Fibroblast of skin of left quadriceps (primary cell): ENCODE measurements at regions not wholly inside any gene's neighbourhood (a gene's known extent, or its start where the extent isn't known, plus 50 kb on each side); places are given as distances from the start of the nearest gene placed in this dataset.

Experiments used
- DNase-seq, 2 experiments: peaks; one replicate each; pipeline ENCODE4 v3.0.0-alpha.2; 2013; ENCODE audit warnings: low read depth in 2 of 2

DNA sequence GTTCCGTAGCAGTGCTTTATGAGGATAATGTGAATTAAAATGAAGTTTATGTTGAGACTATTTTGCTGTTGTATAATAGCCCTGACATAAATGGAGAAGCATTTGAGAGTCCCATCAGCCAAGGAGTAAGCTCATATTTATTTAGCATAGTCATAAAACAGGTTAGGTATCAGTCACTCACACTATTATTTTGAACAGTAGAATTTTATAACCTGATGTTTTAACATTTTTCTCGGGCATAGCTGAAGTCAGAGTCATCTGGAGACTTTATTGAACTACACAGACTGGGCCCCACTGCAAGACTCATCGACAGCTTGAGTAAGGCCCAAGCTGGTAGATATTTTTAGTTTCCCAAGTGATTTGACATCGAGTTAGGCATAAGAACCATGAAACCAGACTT, 620.3 kb upstream of the WWC1 start:
- DNase-seq, result peak; percentile 35 to 39

DNA sequence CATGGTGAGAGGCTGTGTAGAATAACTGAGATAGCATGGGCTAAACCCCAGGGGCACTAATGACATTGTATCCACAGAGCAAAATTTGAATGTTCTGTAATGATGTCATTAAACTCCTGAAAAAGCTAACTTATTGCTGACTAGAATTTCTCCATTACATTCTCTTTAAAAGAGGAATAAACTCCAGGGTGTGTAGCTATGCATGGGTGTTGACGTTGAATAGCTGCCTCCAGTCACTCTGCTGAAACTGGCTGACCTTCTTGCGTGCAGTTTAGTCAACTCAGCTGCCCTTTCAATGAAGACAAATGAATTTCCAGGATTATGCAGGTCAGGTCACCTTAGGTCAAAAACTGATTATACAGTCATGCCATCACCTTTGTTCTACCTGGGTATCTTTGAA, 617.5 kb upstream of the WWC1 start:
- DNase-seq, result no peak

DNA sequence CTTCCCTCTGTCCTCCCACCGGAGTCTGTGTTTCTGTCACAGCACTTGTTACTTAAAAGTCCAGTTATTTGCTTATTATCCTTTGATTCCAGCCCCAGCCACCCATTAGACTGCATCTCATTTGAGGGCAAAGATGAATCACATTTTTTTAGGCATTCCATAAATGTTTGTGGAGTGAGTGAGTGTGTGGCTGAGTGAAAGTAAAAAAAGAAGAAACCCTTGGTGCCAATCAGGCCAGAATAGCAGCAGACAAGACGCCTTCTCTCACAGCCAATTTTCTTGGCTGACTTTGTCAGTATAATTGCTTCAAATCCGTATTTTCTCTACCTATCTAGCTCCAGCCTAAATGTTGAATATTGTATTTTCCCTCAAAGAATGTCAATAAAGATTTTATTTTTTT, 613.0 kb upstream of the WWC1 start:
- no peak for DNase-seq

DNA sequence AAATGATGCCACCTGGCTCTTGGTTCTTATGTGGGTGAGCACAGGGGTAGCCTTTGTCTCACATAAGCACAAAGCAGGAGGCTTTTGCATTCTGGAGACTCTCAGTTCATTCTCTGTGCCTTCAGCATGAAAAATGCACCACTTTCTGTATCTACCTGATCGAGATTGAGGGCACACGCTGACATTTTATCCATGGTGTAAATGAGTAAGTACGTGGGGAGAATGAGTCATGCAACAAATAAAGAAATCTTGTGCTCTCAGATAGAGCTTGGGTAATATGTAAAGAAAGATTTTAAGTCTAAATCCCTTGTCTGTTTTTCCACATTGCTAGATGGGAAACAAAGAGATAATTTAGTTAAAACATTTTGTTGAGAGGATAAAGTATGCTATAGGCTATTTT, 607.2 kb upstream of the WWC1 start:
- no peak for DNase-seq

DNA sequence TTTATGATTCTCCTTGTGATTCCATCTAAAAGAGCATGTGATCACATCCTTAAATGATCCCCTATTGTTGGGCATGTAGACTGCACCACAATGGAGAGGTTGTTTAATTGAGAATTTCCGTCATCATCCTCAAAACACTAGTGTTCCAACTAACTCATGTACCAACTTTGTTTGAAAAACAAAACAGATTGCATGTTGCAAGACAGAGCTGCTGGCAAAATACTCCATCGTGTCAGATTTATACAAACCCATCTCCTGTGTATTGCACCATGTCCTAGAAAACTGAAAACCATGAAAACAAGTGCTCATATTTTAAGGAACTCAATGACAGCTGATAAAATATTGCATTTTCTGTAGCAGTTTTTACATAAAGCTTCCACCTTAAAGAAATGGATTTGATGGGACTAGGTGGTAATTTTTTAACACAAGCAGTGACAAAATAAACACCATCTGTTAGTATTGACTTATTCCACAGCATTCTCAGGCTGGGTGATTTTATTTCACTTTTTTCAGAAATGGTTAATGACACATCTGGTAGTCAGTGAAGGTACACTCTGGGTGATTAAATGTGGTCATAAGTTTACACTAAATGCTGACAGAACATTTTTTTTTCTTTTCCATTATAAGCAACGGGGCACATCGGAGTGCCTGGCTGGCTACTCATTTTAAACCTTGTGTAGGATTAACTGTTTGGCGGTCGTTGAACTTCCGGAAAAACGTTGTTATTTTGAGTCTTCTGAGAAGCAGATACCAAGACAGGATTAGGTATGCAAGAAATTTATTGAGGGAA, 602.9 kb upstream of the WWC1 start:
- peak in 1 of 2 experiments; percentile 36 for DNase-seq

DNA sequence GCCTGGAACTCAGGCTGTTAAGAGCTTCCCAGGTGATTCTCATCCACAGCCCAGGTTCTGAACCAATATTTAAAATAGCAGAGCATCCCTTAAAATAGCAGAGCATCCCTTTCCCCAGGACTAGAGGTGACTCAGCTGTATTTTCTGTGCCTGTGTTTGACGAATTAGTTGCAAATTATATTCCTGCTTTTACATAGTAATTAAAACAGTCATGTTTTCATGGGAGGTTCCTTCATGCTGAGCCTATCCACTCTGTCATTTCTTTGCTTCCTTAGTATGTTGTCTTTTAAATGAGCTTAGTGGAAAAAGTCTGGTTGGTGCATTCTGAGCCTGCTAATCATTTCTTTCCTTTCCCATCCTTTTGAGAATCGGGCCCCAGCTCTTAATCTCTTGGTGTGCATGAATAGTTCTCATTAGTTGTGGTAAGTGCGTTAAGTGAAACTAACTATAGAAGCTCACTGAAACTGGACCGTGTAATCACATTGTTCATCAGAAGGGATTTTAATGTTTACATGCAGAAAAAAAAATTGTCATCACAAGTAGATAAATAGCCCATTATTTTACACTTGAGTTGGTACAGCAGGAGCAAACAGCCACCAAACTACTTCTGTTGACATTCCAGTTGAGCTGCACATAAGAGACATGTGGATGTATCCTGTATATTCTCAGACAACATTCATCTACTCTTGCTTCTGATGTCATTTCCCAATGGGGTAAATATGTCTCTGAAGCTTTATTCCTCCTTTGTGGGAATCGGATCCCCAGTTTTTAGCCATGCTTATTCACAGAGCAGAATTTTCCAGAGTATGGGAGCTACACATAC, 596.9 kb upstream of the WWC1 start:
- DNase-seq, result no peak

DNA sequence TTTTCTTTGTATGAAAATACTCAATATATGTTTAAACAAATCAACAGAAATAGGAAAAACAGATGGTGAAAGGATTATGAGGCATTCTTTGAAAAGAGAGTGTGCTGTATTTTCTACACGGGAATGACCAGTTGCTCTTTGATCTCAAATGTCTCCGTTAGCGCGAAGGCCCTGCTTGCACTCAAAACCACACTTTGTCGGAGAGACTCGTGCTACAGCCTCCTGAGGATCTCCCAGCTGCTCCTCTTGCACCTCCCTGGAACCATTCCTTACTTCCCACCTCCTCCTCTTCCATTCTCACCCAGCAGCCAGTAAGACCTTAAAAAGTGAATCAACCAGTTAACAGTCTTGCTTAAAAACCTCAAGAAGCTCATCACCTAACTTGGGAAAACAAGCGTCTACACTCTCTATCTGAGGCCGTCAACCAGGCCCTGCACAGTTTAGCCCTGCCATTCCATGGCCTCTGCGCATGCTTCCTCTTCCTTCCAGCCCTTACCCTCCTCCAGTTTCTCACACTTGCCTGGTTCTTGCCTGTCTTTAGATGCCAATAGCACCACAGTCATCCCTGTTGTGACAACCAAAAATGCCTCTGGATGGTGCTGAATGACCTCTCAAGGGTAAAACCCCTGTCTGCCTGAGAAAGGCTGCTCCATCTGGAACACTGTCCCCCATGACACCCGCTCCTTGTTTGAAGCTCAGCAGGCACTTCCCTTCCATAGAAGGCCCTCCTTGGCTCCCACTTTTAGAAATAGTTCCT, 594.7 kb upstream of the WWC1 start:
- DNase-seq, result no peak

DNA sequence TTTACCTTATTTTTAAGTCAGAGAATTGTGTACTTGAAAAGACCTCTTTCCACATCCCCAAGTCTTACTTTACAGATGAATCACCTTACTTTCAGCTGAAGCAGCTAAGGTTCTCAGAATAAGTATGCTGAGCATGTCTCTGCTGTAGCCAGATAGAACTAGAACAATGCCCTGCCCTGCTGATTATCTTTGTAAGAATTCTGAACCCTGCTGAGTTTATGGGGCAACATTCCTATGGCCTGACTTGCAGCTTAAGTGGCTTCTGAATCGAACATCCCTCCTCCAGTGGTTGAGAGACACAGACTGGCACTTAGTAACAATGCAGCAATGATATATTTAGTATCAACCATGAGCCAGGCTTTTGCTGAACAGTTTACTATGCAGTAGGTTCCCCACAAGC, 592.0 kb upstream of the WWC1 start:
- DNase-seq, result peak; percentile 99

DNA sequence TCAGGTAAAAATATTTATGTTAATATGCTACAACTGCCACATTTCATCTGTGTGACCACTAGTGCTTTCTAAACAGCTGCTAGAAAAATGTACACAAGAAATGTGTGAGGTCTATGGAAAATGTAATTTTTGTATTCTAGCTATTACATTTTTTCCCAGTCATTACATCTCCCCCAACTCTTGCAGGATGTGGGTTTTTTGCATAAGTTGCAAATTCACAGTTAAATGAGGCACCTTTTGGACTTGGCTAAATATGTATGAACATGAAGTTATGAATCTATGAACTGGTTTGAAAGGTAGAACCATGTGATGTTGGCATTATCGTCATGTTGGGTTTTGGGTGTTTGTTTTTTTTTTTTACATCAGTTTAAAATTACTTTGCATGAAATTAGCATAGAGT, 590.4 kb upstream of the WWC1 start:
- no peak for DNase-seq

DNA sequence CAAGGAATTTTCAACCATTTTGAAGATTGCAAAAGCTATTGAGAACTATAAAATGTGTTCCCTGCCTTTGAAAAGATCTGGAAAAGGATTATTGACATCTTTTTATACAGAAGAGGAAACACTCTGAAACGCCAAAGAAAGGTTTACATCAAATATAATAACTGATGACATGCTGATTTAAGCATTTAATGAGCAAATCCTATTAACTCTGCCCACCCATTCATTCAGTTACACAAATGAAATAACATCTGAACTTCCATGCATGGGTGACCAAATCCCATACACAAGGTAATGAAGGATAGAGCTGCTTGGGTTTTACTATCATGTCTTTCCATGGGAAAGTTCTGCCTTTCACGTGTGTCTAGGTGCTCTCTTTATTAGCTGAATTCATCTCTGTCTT, 589.4 kb upstream of the WWC1 start:
- no peak for DNase-seq

DNA sequence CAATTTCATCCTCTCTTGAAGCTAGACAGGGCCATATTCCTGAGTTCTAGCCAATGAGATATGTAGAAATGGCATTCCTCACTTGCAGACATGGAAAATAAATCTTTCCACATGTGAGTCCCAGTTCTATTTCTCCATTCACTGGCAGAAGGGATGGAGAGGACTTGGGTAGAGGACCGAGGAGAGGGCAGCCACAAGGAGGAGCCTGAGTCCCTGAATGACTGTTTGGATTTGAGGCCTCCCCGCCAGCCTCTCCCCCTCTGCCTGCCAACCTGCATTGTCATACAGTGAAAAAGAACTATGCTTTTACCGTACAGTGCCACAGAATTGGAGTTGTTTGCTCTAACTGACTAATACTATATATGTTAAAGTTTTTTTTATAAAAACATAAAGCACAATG, 583.0 kb upstream of the WWC1 start:
- DNase-seq, result no peak

DNA sequence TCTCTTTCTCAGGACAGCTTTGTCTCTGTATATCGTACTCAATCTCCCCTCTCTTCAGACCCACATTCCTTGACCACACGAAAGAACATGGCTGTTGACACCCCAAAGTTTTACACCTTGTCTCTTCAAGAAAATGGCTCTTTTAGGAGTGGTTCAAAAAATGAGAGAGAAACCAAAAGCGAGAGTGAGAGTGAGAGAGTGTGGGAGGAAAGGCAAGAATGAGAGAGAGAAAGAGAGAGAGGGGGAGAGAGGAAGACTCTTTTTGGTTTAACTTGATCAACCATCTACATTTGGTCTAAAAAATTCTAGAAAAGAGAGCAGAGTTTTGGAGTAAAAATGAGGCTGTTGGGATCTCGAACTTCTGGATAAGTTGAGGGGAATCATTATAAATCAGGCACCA, 581.8 kb upstream of the WWC1 start:
- DNase-seq, result no peak

DNA sequence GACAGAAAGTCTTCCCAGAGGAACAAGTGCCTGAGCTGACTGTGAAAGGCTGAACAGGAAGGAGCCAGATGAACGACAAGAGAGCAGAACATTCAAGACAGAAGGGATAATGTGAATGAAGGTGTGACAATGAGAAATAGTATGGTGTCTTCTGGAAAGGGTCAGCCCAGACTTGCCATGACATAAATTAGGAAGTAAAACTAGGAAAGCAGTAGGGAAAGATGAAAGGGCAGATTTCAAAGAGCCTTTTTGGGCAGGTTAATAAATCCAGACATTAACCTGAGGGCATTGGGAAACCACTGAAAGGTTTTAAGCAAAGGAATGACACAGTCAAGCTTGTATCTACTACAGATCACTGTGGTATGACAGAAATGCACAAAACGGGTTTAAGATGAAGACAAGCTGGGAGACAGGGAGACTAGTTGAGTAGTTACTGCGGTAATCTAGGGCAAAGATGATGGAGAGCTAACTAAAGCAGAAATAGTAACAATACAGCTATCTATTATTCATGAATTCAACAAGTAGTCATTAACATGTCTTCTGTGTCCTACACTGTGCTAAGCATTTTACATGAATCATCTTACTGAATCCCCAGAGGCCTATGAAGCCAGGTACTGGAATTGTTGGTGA, 580.9 kb upstream of the WWC1 start:
- no peak for DNase-seq

DNA sequence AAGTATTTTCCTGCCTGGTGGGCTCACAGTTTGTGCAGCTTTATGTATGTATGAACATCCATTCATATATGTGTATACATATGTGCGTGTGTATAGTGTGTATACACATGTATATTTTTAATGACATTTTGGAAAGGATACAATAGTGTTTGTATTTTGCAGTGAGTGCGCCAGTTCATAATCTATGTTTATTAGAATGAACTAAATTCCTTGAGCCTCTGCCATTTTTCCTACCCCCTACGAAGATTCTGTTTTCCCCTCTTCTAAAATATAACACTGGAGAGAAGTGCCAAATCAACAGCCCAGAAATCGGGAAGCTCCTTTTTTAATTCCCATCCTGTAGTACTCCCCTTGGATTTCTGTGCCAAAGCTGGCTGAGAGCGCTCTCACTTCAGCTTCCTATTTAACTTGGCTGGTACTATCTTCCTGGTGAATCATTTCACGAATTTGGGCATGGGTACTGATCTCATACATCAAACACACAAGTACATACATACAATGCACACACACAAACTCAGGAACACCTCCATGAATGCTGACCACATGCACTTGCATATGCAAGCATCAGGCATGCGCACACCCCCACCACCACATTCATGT, 578.4 kb upstream of the WWC1 start:
- DNase-seq, result no peak

DNA sequence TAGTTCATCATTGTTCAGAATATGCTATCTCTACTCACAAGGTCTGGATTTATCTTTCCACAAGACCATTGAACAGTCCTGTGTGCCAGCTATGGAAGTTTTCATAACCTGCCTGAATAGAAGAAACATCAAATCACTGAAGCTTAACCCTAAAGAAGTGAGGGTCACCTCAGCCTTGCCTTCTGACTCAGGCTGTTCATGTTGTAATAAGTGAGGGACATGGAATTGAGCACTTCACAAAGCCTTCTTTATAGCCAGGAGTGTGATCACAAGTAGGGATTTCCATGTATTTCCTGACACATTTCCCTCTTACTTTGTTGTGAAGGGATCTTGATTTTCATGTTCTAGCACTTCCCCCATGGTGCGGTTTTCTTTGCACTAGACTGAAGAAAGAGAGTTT, 577.5 kb upstream of the WWC1 start:
- no peak for DNase-seq

DNA sequence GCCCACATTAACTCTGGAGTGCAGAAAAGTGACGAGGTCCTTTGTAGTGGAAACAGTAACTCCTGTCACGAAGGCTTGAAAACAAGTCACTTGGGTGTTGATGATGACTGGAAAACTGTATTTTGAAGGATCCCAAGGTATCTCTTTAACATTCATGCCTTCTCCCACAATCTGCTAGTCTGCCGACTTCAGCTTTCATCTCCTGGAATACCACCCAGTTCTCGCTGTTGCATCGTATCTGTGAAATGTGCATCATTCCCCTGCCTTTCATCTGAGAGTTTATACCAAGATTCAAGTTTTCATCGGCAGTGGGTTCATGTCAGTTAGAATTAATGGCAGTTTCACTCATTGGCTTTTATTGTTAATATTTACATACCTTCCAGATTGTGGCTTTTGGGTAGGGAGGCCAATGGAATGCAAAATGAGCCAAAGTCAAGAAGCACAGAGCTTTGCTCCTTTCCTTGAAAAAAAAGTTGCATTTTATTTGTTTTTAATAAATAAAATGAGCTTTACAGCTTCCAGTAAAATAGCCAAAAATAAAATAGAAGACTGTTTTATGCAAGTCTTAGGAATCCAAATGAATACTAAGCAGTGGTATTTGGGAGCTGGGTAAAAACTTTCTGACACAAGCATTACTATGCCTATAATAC, 575.2 kb upstream of the WWC1 start:
- DNase-seq, result peak; percentile 91 to 93

DNA sequence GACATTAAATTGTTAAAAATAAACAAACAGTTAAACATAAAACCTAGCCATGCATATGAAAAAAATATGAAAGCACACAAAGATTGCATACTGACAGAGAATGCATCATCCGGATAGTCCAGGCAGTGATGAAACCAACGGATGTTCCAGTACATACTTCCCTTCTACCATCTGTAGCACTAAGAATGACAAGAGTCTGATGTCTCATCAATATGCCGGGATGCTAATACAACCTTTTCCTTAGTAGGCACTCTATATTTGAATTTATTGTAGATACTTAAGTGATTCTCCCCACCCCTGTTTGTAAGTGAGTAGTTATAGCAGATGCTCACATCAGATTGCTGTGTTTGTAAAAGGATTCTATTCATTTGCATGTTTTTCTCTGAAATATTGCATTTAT, 571.2 kb upstream of the WWC1 start:
- peak in 1 of 2 experiments; percentile 29 for DNase-seq

DNA sequence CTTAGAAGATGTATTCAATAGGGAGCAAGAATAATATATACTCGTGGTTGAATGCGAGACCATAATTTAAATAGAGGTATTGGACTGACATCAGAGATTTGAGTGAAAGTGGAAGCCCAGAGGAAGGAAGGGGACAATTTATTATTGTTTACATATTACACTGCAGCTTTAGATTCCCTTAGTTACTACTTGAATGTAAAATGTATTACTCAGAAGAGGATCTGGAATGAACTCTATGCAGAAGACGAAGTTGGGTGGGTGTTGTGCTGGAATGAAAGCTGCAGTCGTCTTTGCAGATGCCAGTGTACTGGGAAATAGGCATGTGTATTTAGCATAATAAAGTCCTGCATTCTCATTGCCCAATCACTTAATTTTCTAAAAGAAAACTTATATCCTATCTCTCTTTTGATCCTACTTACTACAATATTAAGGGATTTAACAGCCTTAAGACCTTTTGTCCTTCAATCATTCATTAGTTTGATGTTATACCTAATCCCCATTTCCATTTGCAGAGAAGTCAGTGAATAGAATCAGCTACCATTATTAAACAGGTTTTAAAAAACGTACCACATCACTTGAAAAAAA, 570.7 kb upstream of the WWC1 start:
- peak; percentile 56 to 65 for DNase-seq

DNA sequence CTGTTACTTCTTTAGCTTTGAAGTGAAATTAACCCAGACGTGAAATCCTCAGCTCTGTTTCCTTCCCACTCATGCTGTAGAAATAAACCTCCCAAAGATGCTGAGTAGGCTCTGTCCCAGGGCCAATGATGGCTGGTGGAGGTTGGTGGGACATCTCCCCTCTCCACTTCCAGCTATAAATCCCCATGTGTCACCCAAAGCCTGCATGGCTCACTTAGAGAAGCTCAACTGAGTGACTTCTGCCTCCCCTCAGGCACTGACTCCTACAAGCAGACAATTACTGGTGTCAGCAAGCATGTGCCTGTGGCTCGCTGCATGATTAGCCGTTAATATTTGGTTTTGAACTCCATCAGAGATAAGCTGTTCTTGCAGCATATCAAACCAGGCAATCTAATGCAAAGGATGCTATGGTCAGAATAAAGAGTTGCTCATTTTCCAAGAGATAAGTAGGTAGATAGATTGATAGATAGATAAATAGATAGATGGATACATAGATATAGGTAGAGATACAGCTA, 569.5 kb upstream of the WWC1 start:
- DNase-seq, result no peak

DNA sequence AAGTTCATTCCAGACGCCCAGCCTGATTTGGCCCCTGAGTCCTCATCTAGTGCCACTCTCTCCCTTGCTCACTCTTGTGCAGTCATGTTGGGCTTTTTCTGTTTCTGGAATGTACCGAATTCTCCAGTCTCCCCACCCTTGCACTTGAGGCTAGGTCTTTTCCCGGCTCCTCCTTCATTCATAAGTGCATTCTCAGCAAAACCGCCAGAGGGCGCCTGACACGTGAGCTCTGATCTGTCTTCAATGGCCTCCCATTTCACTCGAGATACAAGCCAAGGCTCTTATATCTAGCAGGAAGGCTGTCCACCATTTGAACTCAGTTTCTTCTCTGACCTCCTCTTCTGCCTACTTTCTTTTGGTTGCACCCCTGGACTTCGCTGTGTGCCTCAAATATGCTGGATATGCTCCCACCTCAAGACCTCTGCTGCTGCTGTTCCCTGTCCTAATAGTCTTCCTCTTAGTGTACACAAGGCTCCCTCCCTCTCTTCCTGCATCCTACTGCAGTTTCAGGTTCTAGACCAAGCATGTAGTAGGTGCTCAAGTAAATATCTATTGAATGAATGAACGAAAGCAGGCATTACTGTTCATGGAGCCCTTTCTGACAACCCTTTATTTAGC, 568.1 kb upstream of the WWC1 start:
- DNase-seq, result peak; percentile 69 to 71
